OCI-LY3 (cell line): ENCODE measurements at regions not wholly inside any gene's neighbourhood (a gene's known extent, or its start where the extent isn't known, plus 50 kb on each side); places are given as distances from the start of the nearest gene placed in this dataset.

ENCODE experiments used
- H2AFZ ChIP-seq: fragments of 200-600, 300-600 bp; shearing (Covaris generic); 2 replicates; pipeline ENCODE4 v1.6.0; 2014; ENCODE audit warnings: antibody characterized with exemption, low read depth, low read length
- H3K27ac ChIP-seq: fragments of 200-600, 300-600 bp; sonication (generic); 2 replicates; pipeline ENCODE4 v1.5.1; 2014; ENCODE audit warnings: mild to moderate bottlenecking, low read length, moderate library complexity, mixed read lengths
- H3K27me3 ChIP-seq: fragments of 200-600, 300-600 bp; sonication (generic); 2 replicates; pipeline ENCODE4 v1.6.1; 2014; ENCODE audit warnings: low read depth, low read length, mixed read lengths
- H3K36me3 ChIP-seq: fragments of 200-600, 300-600 bp; sonication (generic); replicated peaks from 2 replicates; pipeline ENCODE3; 2014; ENCODE audit warnings: low read depth, low read length, mixed read lengths
- H3K4me1 ChIP-seq: fragments of 300-600, 200-600 bp; sonication (generic); 2 replicates; pipeline ENCODE4 v1.6.1; 2014; ENCODE audit warnings: low read length, mixed read lengths
- H3K4me2 ChIP-seq: fragments of 200-600, 300-600 bp; sonication (generic); 2 replicates; pipeline ENCODE4 v1.6.1; 2014; ENCODE audit warnings: low read length, mixed read lengths
- H3K4me3 ChIP-seq: fragments of 300-600, 200-600 bp; sonication (generic); 2 replicates; pipeline ENCODE4 v1.5.1; 2014; ENCODE audit warnings: antibody characterized with exemption, mild to moderate bottlenecking, low read length, moderate library complexity
- H3K79me2 ChIP-seq: fragments of 300-600, 200-600 bp; shearing (Covaris generic); 2 replicates; pipeline ENCODE4 v1.6.1; 2014; ENCODE audit warnings: mild to moderate bottlenecking, low read length, mixed read lengths
- H3K9ac ChIP-seq: fragments of 300-600, 200-600 bp; shearing (Covaris generic); 2 replicates; pipeline ENCODE4 v1.6.0; 2014; ENCODE audit warnings: mild to moderate bottlenecking, low read length, moderate library complexity
- H3K9me3 ChIP-seq: fragments of 200-600, 300-600 bp; shearing (Covaris generic); 2 replicates; pipeline ENCODE4 v1.6.1; 2014; ENCODE audit warnings: low read length, mixed read lengths; ENCODE audit not compliant: insufficient read depth
- H4K20me1 ChIP-seq: fragments of 200-600, 300-600 bp; sonication (generic); 2 replicates; pipeline ENCODE4 v1.6.1; 2016; ENCODE audit warnings: low read length, mixed read lengths; ENCODE audit not compliant: insufficient read depth
- CTCF ChIP-seq: fragments of 200-600, 300-600 bp; sonication (generic); IDR thresholded peaks from 2 replicates; pipeline ENCODE4 v1.5.1; 2014; ENCODE audit warnings: antibody characterized with exemption, low read length, low read depth
- EZH2phosphoT487 ChIP-seq: fragments of 200-600 bp; shearing (Covaris generic); IDR thresholded peaks from 2 replicates; pipeline ENCODE4 v1.6.1; 2018; ENCODE audit warnings: antibody characterized with exemption, mixed run types, low read depth

- Histone ChIP-seq H3K27me3 (no peaks in the 10 kb centered on the region), H3K4me2 (no peak overlapping the region), H2AFZ (no peak overlapping the region), H3K36me3 (no peaks in the 10 kb centered on the region), H3K79me2 (no peaks in the 10 kb centered on the region), H3K4me3 (no peak overlapping the region), H3K4me1 (no peaks in the 10 kb centered on the region), H3K9me3 (no peaks in the 10 kb centered on the region), H4K20me1 (no peaks in the 10 kb centered on the region), H3K9ac (no peak overlapping the region), H3K27ac (no peak overlapping the region)
- TF ChIP-seq EZH2phosphoT487 (no peak), CTCF (no peak)
Measured at GRCh38 chr3:107455621-107456020, 67.1 kb upstream of the BBX start.

GRCh38 chr3:107456501-107456900, 66.3 kb upstream of the BBX start:
- no peak for TF ChIP-seq CTCF
- TF ChIP-seq EZH2phosphoT487: no peak
- H3K79me2 ChIP-seq: no peaks in the 10 kb centered on the region
- H3K27ac ChIP-seq: no peak overlapping the region
- H3K4me1 ChIP-seq: no peaks in the 10 kb centered on the region
- H4K20me1 ChIP-seq: no peaks in the 10 kb centered on the region
- no peak overlapping the region for H3K4me2 ChIP-seq
- no peak overlapping the region for H3K9ac ChIP-seq
- no peaks in the 10 kb centered on the region for H3K27me3 ChIP-seq
- no peak overlapping the region for H2AFZ ChIP-seq
- H3K9me3 ChIP-seq: no peaks in the 10 kb centered on the region
- H3K4me3 ChIP-seq: no peak overlapping the region
- H3K36me3 ChIP-seq: no peaks in the 10 kb centered on the region

GRCh38 chr3:107458871-107459270, 63.9 kb upstream of the BBX start:
- H3K27ac ChIP-seq: no peak overlapping the region
- H2AFZ ChIP-seq: no peak overlapping the region
- H3K4me2 ChIP-seq: no peak overlapping the region
- no peaks in the 10 kb centered on the region for H3K36me3 ChIP-seq
- H3K9ac ChIP-seq: no peak overlapping the region
- TF ChIP-seq CTCF: no peak
- H3K9me3 ChIP-seq: no peaks in the 10 kb centered on the region
- H3K4me3 ChIP-seq: no peak overlapping the region
- no peaks in the 10 kb centered on the region for H3K79me2 ChIP-seq
- no peaks in the 10 kb centered on the region for H3K27me3 ChIP-seq
- no peaks in the 10 kb centered on the region for H3K4me1 ChIP-seq
- H4K20me1 ChIP-seq: no peaks in the 10 kb centered on the region

GRCh38 chr3:107461721-107462120, 61.0 kb upstream of the BBX start:
- Histone ChIP-seq H3K4me2 (no peak overlapping the region), H2AFZ (no peak overlapping the region), H3K79me2 (no peaks in the 10 kb centered on the region), H3K27me3 (no peaks in the 10 kb centered on the region), H3K36me3 (no peaks in the 10 kb centered on the region), H4K20me1 (no peaks in the 10 kb centered on the region), H3K9ac (no peak overlapping the region), H3K9me3 (no peaks in the 10 kb centered on the region), H3K4me3 (no peak overlapping the region), H3K27ac (no peak overlapping the region), H3K4me1 (peaks cover 16% of the 10 kb centered on the region)
- TF ChIP-seq EZH2phosphoT487 (no peak), CTCF (no peak)
